Suprapubic skin (tissue), 3 donors: ENCODE measurements at regions not wholly inside any gene's neighbourhood (a gene's known extent, or its start where the extent isn't known, plus 50 kb on each side); places are given as distances from the start of the nearest gene placed in this dataset.

Experiments
- POLR2A ChIP-seq, 2 donors: fragments of 450-650 bp; IDR thresholded peaks; one replicate each; pipeline ENCODE4 v1.6.1; 2017; ENCODE audit warnings: antibody characterized with exemption in 2 of 2, mild to moderate bottlenecking in 2 of 2, moderate library complexity in 2 of 2
- TF ChIP-seq, protein P1 (sequence below), 2 donors: fragments of 200-600 bp in 1 of 2; fragments of 450-650 bp in 1 of 2; sonication (generic) in 1 of 2; IDR thresholded peaks; one replicate each; pipeline ENCODE4 v1.5.1; 2016 to 2019; ENCODE audit warnings: antibody characterized with exemption in 2 of 2, mild to moderate bottlenecking in 1 of 2, moderate library complexity in 1 of 2

DNA sequence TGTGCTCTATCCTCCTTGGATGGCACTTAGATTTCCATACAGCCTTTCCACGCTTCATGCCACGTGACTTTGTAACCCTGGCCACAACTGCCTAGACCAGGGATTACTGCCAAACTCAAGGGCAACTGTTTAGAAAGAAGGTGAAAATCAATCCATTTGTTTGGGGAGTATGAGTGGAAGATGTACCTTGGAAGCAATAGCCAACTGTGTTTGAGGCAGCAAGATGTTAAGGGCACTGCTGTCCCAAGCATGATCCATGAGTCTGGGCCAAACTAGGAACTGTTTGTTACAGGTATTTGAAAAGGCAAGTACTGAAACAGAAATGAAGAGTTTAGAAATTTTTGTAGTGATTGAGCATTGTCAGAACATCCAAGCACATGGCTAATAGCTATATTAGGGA lies 138.9 kb downstream of the CDC42EP3 start:
- TF ChIP-seq, protein P1, sequence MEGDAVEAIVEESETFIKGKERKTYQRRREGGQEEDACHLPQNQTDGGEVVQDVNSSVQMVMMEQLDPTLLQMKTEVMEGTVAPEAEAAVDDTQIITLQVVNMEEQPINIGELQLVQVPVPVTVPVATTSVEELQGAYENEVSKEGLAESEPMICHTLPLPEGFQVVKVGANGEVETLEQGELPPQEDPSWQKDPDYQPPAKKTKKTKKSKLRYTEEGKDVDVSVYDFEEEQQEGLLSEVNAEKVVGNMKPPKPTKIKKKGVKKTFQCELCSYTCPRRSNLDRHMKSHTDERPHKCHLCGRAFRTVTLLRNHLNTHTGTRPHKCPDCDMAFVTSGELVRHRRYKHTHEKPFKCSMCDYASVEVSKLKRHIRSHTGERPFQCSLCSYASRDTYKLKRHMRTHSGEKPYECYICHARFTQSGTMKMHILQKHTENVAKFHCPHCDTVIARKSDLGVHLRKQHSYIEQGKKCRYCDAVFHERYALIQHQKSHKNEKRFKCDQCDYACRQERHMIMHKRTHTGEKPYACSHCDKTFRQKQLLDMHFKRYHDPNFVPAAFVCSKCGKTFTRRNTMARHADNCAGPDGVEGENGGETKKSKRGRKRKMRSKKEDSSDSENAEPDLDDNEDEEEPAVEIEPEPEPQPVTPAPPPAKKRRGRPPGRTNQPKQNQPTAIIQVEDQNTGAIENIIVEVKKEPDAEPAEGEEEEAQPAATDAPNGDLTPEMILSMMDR (IDR thresholded peaks at IDR 0.05) = no peak
- no peak for TF ChIP-seq POLR2A (IDR thresholded peaks at IDR 0.05)
